ENCODE measurements at regions not wholly inside any gene's neighbourhood (a gene's known extent, or its start where the extent isn't known, plus 50 kb on each side); places are given as distances from the start of the nearest gene placed in this dataset.

DNA sequence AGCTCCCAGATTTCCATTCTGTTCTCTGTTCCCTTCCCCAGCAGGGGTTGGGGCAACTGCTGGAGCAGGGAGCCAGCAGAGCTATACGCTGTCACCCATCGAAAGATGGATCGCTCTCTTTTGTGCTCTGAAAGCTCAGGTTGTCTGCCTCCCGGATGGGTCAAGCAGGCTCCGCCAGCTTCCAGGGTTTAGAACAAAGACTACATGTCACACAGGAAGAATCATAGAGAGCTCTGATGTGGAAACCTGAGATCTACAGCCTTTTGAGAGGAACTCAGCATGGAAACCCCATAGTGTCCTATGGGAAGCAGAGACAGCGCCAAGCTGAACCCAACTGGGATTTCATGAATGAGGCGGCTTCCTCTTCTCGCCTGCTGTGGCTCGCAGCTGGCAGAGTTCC is 205.4 kb downstream of the HS3ST1 start:
- H3K23ac ChIP-seq (ENCODE audit: insufficient read length) = no peak overlapping the region
- H3K36me3 ChIP-seq (ENCODE audit: control insufficient read depth in 2 of 4, insufficient read depth in 4 of 4, low read length in 3 of 4) = no peaks in the 10 kb centered on the region; a peak in 1 of 8 replicates
- H2BK20ac ChIP-seq (ENCODE audit: low read length) = no peak overlapping the region
- peaks cover 0 to 1% (median 0%) of the 10 kb centered on the region in 4 experiments; a peak in 1 of 7 replicates for H3K27me3 ChIP-seq (replicated peaks in 1 of 4; ENCODE audit: control insufficient read depth in 3 of 4, extremely low read depth in 1 of 4, insufficient read depth in 3 of 4, low read length in 3 of 4)
- 82% methylated on average over 9 of the region's 9 CpGs; no CpG with 5 or more reads in 1 of the 2 experiments for WGBS, 2 experiments (ENCODE audit: extremely low coverage in 1 of 2, insufficient coverage in 1 of 2, insufficient read length in 1 of 2, insufficient replicate concordance in 2 of 2, low coverage in 1 of 2, low lambda C conversion rate in 2 of 2, missing lambda C conversion rate in 1 of 2)
- ChIA-PET POLR2A (ENCODE audit: partially characterized antibody) (no interaction called here), CTCF (ENCODE audit: partially characterized antibody) (interaction anchor here (0.6 to 1.3 kb wide), 3 partner anchors 10 to 469 kb away, joined by 3 read pairs; no protein-coding TSS in a partner anchor)
- no peaks in the 10 kb centered on the region for H3K79me1 ChIP-seq (ENCODE audit: low read depth, low read length)
- no peak overlapping the region for H4K8ac ChIP-seq (ENCODE audit: extremely low read depth, insufficient read depth, low read length)
- H4K5ac ChIP-seq (ENCODE audit: insufficient read length, low read depth, low read length) = no peak overlapping the region
- H3K9ac ChIP-seq (replicated peaks in 1 of 4; ENCODE audit: extremely low read depth in 1 of 4, low read depth in 3 of 4, low read length in 3 of 4) = no peak overlapping the region
- H2BK5ac ChIP-seq (ENCODE audit: low read depth, low read length) = no peak overlapping the region
- H2AK5ac ChIP-seq (ENCODE audit: low read depth, low read length) = no peak overlapping the region
- H2AFZ ChIP-seq (ENCODE audit: low read length) = peak overlapping the region; percentile 9; the same call in 1 of the 2 replicates
- no peak overlapping the region for H3K4ac ChIP-seq (replicated peaks; ENCODE audit: insufficient read length, low read depth, low read length)
- no peak overlapping the region for H2BK12ac ChIP-seq (ENCODE audit: low read depth, low read length)
- H3K4me2 ChIP-seq (ENCODE audit: insufficient read depth in 1 of 2, low read depth in 2 of 2, low read length in 2 of 2) = no peak overlapping the region
- FAIRE-seq (no peak), DNase-seq (ENCODE audit: low read depth in 1 of 2, low spot score in 2 of 2) (no peak)
- no peaks in the 10 kb centered on the region for H3K79me2 ChIP-seq (ENCODE audit: control insufficient read depth in 1 of 2, insufficient read depth in 2 of 2, low read length in 2 of 2)
- H3K27ac ChIP-seq (ENCODE audit: low read depth, low read length) = no peak overlapping the region
- H3K9me3 ChIP-seq (ENCODE audit: insufficient read depth in 2 of 2, low read depth in 1 of 2, low read length in 1 of 2) = no peaks in the 10 kb centered on the region
- H3K18ac ChIP-seq (ENCODE audit: extremely low read depth, low read length) = no peak overlapping the region
- H3K56ac ChIP-seq (replicated peaks; ENCODE audit: insufficient read length, low read depth, low read length) = no peak overlapping the region
- no peak overlapping the region for H3K14ac ChIP-seq (ENCODE audit: insufficient read length)
- no peak overlapping the region for H2BK15ac ChIP-seq (ENCODE audit: low read length)
- no peak overlapping the region for H2BK120ac ChIP-seq (replicated peaks; ENCODE audit: low read depth, low read length)
- no peak overlapping the region for H4K91ac ChIP-seq (replicated peaks; ENCODE audit: insufficient read length, low read length)
- no peaks in the 10 kb centered on the region for H4K20me1 ChIP-seq (replicated peaks in 1 of 2; ENCODE audit: control insufficient read depth in 1 of 2, insufficient read depth in 2 of 2, low read length in 2 of 2)
- H3K4me3 ChIP-seq (ENCODE audit: extremely low read depth in 1 of 4, insufficient read depth in 2 of 4, low read depth in 3 of 4, low read length in 4 of 4) = no peak overlapping the region
- H3K23me2 ChIP-seq (ENCODE audit: low read depth, low read length) = no peaks in the 10 kb centered on the region
- H3K4me1 ChIP-seq (replicated peaks in 1 of 4; ENCODE audit: control insufficient read depth in 3 of 4, insufficient read depth in 4 of 4, low read length in 3 of 4) = peaks cover 0 to 3% (median 0%) of the 10 kb centered on the region in 4 experiments; a peak in 1 of 7 replicates
- TF ChIP-seq TEAD4 (IDR thresholded peaks at IDR 0.05; ENCODE audit: low read depth, low read length) (no peak), TAF1 (IDR thresholded peaks at IDR 0.05; ENCODE audit: low read depth, low read length) (no peak), JUN (IDR thresholded peaks at IDR 0.05; ENCODE audit: low read depth, low read length) (no peak), CTCF (IDR thresholded peaks at IDR 0.05; ENCODE audit: control extremely low read depth in 1 of 3, insufficient read depth in 1 of 3, low read depth in 1 of 3, low read length in 3 of 3) (no peak), NRF1 (IDR thresholded peaks at IDR 0.05; ENCODE audit: low read depth, low read length) (no peak), GABPA (IDR thresholded peaks at IDR 0.05; ENCODE audit: borderline replicate concordance, insufficient read depth, low read length) (no peak), SIX5 (IDR thresholded peaks at IDR 0.05; ENCODE audit: low read depth, low read length) (no peak), EZH2 (IDR thresholded peaks at IDR 0.05; ENCODE audit: low read depth, low read length, severe bottlenecking) (no peak), CTBP2 (IDR thresholded peaks at IDR 0.05; ENCODE audit: borderline replicate concordance, insufficient read depth, insufficient read length, low read length) (no peak), MAX (IDR thresholded peaks at IDR 0.05) (no peak), BACH1 (IDR thresholded peaks at IDR 0.05; ENCODE audit: low read length) (no peak), BRCA1 (IDR thresholded peaks at IDR 0.05; ENCODE audit: low read depth, low read length) (no peak)

Data from H1 (cell line).